GM12891 (cell line): ENCODE measurements at regions not wholly inside any gene's neighbourhood (a gene's known extent, or its start where the extent isn't known, plus 50 kb on each side); places are given as distances from the start of the nearest gene placed in this dataset.
A peak's percentile ranks its signal among the peaks of the same experiment; 100 is the strongest.
"Not testable (repeated sequence)": the region's sequence is repeated elsewhere in the genome, so short reads cannot be mapped to it uniquely, and the experiment has no call there.

Experiments
- DNase-seq: peaks from one replicate; pipeline ENCODE4 v3.0.0; 2011; ENCODE audit warnings: low spot score; ENCODE audit not compliant: insufficient read length
- FAIRE-seq: peaks from 2 replicates; lab custom pipeline; 2011; peaks lifted over from hg19 to GRCh38; lab: Jason Lieb, UNC
- PAX5 ChIP-seq: IDR thresholded peaks from 2 replicates; pipeline ENCODE4 v1.6.1; 2011; ENCODE audit warnings: low read length, moderate library complexity, mild to moderate bottlenecking; ENCODE audit not compliant: insufficient read depth, severe bottlenecking
- POLR2A ChIP-seq: IDR thresholded peaks from 2 replicates; pipeline ENCODE4 v1.6.1; 2011; ENCODE audit warnings: low read depth, low read length, control low read depth
- POLR2AphosphoS5 ChIP-seq: IDR thresholded peaks from 2 replicates; pipeline ENCODE4 v1.6.1; 2011; ENCODE audit warnings: low read depth, low read length, control low read depth
- POU2F2 ChIP-seq: IDR thresholded peaks from 2 replicates; pipeline ENCODE4 v1.6.1; 2011; ENCODE audit warnings: low read depth, mild to moderate bottlenecking, control low read depth, low read length, moderate library complexity
- SPI1 ChIP-seq: IDR thresholded peaks from 2 replicates; pipeline ENCODE4 v1.6.1; 2011; ENCODE audit warnings: low read depth, low read length, control low read depth
- TAF1 ChIP-seq: IDR thresholded peaks from 2 replicates; pipeline ENCODE4 v1.6.1; 2011; ENCODE audit warnings: low read depth, low read length, control low read depth

GRCh38 chrX:52585892-52586291 lies 68.8 kb downstream of the SSX7 start:
- FAIRE-seq (no peak), DNase-seq (no peak)
- no peak for TF ChIP-seq SPI1
- no peak for TF ChIP-seq PAX5
- TF ChIP-seq TAF1: no peak
- TF ChIP-seq POLR2A: no peak
- no peak for TF ChIP-seq POU2F2
- TF ChIP-seq POLR2AphosphoS5: no peak

GRCh38 chrX:52577464-52578173 lies 60.8 kb upstream of the XAGE1B start:
- FAIRE-seq: no peak
- TF ChIP-seq POLR2A: no peak
- no peak for TF ChIP-seq SPI1
- DNase-seq: no peak

DNA sequence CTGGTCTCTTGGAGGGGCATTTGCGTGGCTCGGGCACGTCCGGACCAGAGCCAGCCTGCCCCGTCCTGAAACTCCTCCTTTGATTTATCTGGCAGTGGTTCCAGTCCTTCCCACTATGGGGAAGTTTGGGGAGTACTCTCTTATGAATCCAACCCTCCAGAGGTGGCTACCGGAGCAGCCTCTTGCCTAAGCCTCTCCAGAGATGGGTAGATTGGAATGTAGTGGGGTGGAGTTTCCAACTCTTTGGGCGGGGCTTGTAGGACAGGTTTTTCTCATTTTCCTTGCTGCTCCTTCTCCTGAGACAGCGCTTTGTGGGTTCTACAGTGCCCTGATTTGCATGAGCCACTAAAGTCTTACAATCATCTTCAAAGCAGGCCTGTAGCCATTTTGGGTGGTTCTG lies 60.1 kb upstream of the XAGE1B start:
- no peak for FAIRE-seq
- no peak for DNase-seq
- TF ChIP-seq POLR2AphosphoS5: no peak
- no peak for TF ChIP-seq POLR2A
- no peak for TF ChIP-seq PAX5
- no peak for TF ChIP-seq SPI1

DNA sequence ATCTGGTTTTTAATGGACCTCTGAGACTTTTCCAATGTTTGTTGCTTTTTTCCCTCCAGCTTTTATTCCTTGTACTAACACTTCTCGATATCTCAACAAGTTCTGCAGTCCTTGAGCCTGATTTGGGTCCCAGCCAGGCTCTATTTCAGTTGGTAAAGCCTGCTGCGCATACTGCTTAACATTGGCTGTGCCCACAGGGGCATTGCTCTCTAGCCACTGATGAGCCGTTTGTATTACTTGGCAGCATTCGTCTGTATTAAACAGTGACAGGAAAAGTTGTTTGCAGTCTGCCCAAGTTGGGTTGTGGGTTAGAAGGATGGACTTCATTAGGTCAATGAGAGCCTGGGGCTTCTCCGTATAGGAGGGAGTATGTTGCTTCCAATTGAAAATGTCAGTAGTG lies 59.6 kb upstream of the XAGE1B start:
- FAIRE-seq: no peak
- TF ChIP-seq TAF1: no peak
- TF ChIP-seq PAX5: no peak
- no peak for TF ChIP-seq POLR2A
- no peak for TF ChIP-seq POLR2AphosphoS5
- no peak for TF ChIP-seq POU2F2
- TF ChIP-seq SPI1: no peak
- DNase-seq: no peak

DNA sequence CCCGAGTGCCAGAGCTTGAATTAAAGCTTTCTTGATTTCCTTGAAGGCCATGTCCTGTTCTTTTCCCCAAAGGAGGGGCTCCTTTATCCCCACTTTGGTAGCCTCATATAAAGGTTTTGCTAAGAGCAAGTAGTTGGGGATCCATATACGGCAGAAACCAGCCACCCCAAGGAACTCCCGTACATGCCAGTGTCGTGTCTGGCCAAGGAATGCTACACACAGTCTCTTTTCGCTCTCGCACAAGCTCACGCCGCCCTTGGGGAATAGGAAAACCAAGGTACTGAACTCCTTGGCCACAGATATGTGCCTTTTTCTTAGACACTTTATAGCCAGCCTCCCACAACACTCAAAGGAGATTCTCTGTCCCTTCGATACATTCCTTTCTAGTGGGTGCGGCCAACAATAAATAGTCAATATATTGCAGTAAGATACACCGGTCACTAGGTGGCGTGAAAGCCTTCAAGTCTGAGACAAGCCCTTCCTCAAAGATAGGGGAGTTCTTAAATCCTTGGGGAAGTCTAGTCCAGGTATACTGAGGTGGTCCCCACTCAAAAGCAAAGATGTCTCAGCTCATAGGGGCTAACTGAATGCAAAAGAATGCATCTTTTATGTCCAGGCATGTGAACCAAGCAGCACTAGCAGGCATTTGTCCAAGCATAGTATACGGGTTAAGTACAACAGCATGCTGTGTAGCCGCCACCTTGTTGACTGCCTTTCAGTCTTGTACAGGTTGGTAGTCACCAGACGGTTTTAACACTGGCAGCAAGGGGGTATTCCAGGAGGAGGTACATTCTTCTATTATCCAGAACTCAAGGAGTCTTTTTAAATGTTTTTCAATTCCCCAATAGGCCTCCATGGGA lies 57.8 kb upstream of the XAGE1B start:
- DNase-seq (peak; percentile 8), FAIRE-seq (peak; percentile 91)

DNA sequence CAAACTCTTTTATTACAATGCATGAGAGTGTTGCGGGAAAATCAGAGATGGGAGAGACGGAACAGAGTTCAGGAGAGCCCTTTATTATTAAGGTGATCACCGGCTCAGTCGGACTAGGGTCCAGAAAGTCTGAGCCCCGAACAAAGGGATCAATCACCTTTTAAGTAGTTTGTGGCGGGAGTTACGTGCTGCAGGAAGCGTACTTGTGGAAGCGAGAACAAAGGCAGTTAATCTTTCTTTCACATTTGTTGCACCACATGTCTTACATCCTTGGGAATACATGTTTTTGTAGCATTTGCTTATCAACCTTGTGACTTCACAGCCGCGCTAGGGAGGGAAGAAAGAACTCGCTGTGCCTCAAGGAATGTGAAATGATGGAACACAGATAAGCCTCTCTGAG lies 51.3 kb upstream of the XAGE1B start:
- peak; percentile 66 for FAIRE-seq
- DNase-seq: not testable (repeated sequence)

More for the DNA sequence above, 57.8 kb upstream of the XAGE1B start:
- no peak for TF ChIP-seq SPI1
